ENCODE measurements at regions not wholly inside any gene's neighbourhood (a gene's known extent, or its start where the extent isn't known, plus 50 kb on each side); places are given as distances from the start of the nearest gene placed in this dataset.

DNA sequence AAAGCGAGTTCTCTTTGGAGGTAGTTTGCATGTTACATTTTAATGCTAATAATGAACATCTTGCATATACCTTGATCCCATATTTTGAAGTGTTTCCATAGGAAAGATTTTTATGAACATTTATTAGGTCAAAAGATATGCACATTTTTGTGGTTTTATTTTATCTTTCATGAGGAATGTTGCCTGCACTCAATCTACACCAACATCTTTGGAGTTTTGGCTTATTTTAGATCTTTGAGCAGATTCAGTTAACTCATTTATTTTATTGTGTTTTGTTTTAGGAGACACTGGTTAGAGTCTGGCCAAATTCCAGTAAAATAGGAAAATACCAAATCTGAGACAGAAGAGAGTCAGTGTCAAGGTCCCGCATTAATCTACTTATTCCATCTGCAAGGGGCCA lies 540.9 kb downstream of the RNF144A start:
- TF ChIP-seq POLR2AphosphoS5 (IDR thresholded peaks at IDR 0.05): no peak
- TF ChIP-seq POLR2A (IDR thresholded peaks at IDR 0.05; ENCODE audit: low read depth): no peak
- TF ChIP-seq, protein P1, sequence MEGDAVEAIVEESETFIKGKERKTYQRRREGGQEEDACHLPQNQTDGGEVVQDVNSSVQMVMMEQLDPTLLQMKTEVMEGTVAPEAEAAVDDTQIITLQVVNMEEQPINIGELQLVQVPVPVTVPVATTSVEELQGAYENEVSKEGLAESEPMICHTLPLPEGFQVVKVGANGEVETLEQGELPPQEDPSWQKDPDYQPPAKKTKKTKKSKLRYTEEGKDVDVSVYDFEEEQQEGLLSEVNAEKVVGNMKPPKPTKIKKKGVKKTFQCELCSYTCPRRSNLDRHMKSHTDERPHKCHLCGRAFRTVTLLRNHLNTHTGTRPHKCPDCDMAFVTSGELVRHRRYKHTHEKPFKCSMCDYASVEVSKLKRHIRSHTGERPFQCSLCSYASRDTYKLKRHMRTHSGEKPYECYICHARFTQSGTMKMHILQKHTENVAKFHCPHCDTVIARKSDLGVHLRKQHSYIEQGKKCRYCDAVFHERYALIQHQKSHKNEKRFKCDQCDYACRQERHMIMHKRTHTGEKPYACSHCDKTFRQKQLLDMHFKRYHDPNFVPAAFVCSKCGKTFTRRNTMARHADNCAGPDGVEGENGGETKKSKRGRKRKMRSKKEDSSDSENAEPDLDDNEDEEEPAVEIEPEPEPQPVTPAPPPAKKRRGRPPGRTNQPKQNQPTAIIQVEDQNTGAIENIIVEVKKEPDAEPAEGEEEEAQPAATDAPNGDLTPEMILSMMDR (IDR thresholded peaks at IDR 0.05): no peak

Measured in esophagus muscularis mucosa (tissue), 3 donors.